ENCODE measurements at regions not wholly inside any gene's neighbourhood (a gene's known extent, or its start where the extent isn't known, plus 50 kb on each side); places are given as distances from the start of the nearest gene placed in this dataset.

DNA sequence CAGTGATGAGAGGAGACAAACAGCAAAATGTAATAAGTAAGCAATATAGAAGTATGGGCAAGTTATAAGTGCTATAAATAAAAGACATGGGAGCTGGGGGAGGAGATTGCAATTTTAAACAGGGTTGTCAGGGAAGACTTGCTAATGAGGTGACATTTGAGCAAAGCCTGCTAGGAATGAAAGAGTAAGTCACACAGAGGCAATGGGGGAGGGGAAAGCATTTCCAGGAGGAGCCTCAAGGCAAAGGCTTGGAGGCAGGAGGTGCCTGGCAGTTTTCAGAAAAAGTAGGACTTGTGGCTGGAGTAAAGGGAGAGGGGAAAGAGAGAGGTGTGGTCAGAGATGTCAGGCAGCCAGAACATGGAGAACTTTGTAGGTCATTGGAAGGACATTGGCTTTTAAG lies 124.4 kb upstream of the NMUR2 start:
- no peak for TF ChIP-seq CTCF (IDR thresholded peaks at IDR 0.05)
- TF ChIP-seq EP300 (IDR thresholded peaks at IDR 0.05), result no peak
